HEK293 (cell line): ENCODE measurements at regions not wholly inside any gene's neighbourhood (a gene's known extent, or its start where the extent isn't known, plus 50 kb on each side); places are given as distances from the start of the nearest gene placed in this dataset.

Experiments used
- KLF1 ChIP-seq: fragments of 450-650 bp; formaldehyde crosslinking; IDR thresholded peaks from 2 replicates; pipeline ENCODE4 v1.5.1; 2016; ENCODE audit warnings: missing biosample characterization, missing genetic modification characterization
- ZBTB7A ChIP-seq: fragments of 450-650 bp; formaldehyde crosslinking; IDR thresholded peaks from 2 replicates; pipeline ENCODE4 v1.5.1; 2016; ENCODE audit warnings: low read depth, missing biosample characterization, missing genetic modification characterization
- ZNF530 ChIP-seq: fragments of 450-650 bp; formaldehyde crosslinking; IDR thresholded peaks from 2 replicates; pipeline ENCODE4 v1.5.1; 2016; ENCODE audit warnings: low read depth, missing biosample characterization, missing genetic modification characterization
- ZNF560 ChIP-seq: fragments of 450-650 bp; formaldehyde crosslinking; IDR thresholded peaks from 2 replicates; pipeline ENCODE4 v1.5.1; 2017; ENCODE audit warnings: missing biosample characterization, missing genetic modification characterization, borderline replicate concordance
- ZNF837 ChIP-seq: fragments of 450-650 bp; formaldehyde crosslinking; IDR thresholded peaks from 2 replicates; pipeline ENCODE4 v1.5.1; 2016; ENCODE audit warnings: missing biosample characterization, missing genetic modification characterization
- TF ChIP-seq, protein P1 (sequence below): fragments of 450-650 bp; formaldehyde crosslinking; IDR thresholded peaks from 2 replicates; pipeline ENCODE4 v1.5.1; 2016; ENCODE audit warnings: missing biosample characterization, missing genetic modification characterization
- TF ChIP-seq, protein P2 (sequence below): fragments of 450-650 bp; formaldehyde crosslinking; IDR thresholded peaks from 2 replicates; pipeline ENCODE4 v1.5.1; 2017; ENCODE audit warnings: missing biosample characterization, mild to moderate bottlenecking, missing genetic modification characterization, moderate library complexity
- TF ChIP-seq, protein P3 (sequence below): fragments of 450-650 bp; formaldehyde crosslinking; IDR thresholded peaks from 2 replicates; pipeline ENCODE4 v1.5.1; 2016; ENCODE audit warnings: missing biosample characterization, missing genetic modification characterization
- TF ChIP-seq, protein P4 (sequence below): fragments of 450-650 bp; IDR thresholded peaks from 2 replicates; pipeline ENCODE4 v1.5.1; 2018; ENCODE audit warnings: missing biosample characterization, mild to moderate bottlenecking, missing genetic modification characterization

DNA sequence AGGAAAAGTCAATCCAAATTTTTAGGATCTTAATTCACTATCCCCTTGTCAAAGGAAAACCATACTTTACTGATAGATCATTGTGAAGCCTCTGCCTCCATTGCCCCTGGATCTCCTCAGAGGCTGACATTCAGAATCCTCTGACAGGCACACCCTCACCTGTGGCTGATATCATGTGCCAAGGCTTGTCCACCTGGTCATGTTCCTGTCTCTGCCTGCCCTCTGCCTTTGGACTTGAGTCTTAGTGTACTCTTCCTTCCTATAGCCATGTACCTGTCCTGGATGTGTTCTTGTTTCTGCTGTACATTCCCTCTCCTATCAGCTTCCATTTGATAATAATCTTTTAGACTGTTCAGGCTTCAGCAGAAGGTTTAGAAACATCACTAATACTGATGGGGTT is 179.4 kb downstream of the TNFSF13B start:
- TF ChIP-seq ZNF530 (tag by site-specific recombination) (no peak), ZNF560 (tag by site-specific recombination) (no peak), KLF1 (no peak), ZBTB7A (tag by site-specific recombination) (no peak), ZNF837 (tag by site-specific recombination) (no peak)
- TF ChIP-seq, protein P1, sequence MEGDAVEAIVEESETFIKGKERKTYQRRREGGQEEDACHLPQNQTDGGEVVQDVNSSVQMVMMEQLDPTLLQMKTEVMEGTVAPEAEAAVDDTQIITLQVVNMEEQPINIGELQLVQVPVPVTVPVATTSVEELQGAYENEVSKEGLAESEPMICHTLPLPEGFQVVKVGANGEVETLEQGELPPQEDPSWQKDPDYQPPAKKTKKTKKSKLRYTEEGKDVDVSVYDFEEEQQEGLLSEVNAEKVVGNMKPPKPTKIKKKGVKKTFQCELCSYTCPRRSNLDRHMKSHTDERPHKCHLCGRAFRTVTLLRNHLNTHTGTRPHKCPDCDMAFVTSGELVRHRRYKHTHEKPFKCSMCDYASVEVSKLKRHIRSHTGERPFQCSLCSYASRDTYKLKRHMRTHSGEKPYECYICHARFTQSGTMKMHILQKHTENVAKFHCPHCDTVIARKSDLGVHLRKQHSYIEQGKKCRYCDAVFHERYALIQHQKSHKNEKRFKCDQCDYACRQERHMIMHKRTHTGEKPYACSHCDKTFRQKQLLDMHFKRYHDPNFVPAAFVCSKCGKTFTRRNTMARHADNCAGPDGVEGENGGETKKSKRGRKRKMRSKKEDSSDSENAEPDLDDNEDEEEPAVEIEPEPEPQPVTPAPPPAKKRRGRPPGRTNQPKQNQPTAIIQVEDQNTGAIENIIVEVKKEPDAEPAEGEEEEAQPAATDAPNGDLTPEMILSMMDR (tag by site-specific recombination), result no peak
- TF ChIP-seq, protein P2, sequence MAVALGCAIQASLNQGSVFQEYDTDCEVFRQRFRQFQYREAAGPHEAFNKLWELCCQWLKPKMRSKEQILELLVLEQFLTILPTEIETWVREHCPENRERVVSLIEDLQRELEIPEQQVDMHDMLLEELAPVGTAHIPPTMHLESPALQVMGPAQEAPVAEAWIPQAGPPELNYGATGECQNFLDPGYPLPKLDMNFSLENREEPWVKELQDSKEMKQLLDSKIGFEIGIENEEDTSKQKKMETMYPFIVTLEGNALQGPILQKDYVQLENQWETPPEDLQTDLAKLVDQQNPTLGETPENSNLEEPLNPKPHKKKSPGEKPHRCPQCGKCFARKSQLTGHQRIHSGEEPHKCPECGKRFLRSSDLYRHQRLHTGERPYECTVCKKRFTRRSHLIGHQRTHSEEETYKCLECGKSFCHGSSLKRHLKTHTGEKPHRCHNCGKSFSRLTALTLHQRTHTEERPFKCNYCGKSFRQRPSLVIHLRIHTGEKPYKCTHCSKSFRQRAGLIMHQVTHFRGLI (tag by site-specific recombination), result no peak
- TF ChIP-seq, protein P3, sequence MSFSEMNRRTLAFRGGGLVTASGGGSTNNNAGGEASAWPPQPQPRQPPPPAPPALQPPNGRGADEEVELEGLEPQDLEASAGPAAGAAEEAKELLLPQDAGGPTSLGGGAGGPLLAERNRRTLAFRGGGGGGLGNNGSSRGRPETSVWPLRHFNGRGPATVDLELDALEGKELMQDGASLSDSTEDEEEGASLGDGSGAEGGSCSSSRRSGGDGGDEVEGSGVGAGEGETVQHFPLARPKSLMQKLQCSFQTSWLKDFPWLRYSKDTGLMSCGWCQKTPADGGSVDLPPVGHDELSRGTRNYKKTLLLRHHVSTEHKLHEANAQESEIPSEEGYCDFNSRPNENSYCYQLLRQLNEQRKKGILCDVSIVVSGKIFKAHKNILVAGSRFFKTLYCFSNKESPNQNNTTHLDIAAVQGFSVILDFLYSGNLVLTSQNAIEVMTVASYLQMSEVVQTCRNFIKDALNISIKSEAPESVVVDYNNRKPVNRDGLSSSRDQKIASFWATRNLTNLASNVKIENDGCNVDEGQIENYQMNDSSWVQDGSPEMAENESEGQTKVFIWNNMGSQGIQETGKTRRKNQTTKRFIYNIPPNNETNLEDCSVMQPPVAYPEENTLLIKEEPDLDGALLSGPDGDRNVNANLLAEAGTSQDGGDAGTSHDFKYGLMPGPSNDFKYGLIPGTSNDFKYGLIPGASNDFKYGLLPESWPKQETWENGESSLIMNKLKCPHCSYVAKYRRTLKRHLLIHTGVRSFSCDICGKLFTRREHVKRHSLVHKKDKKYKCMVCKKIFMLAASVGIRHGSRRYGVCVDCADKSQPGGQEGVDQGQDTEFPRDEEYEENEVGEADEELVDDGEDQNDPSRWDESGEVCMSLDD (tag by site-specific recombination), result no peak
- TF ChIP-seq, protein P4, sequence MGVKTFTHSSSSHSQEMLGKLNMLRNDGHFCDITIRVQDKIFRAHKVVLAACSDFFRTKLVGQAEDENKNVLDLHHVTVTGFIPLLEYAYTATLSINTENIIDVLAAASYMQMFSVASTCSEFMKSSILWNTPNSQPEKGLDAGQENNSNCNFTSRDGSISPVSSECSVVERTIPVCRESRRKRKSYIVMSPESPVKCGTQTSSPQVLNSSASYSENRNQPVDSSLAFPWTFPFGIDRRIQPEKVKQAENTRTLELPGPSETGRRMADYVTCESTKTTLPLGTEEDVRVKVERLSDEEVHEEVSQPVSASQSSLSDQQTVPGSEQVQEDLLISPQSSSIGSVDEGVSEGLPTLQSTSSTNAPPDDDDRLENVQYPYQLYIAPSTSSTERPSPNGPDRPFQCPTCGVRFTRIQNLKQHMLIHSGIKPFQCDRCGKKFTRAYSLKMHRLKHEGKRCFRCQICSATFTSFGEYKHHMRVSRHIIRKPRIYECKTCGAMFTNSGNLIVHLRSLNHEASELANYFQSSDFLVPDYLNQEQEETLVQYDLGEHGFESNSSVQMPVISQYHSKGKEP (tag by site-specific recombination), result no peak
